PC-3 (cell line): ENCODE measurements at regions not wholly inside any gene's neighbourhood (a gene's known extent, or its start where the extent isn't known, plus 50 kb on each side); places are given as distances from the start of the nearest gene placed in this dataset.

Experiments
- CTCF ChIP-seq: fragments of 300-600 bp; sonication (generic); conservative IDR thresholded peaks from 2 replicates; pipeline ENCODE4 v1.5.1; 2017; ENCODE audit warnings: antibody characterized with exemption, low read depth, mild to moderate bottlenecking, low read length
- EZH2 ChIP-seq: fragments of 300-600 bp; sonication (generic); IDR thresholded peaks from one replicate; pipeline ENCODE4 v1.6.1; 2017; ENCODE audit warnings: antibody characterized with exemption, mild to moderate bottlenecking, low read length; ENCODE audit not compliant: unreplicated experiment

- no peak for TF ChIP-seq CTCF
- TF ChIP-seq EZH2 = no peak
Measured at GRCh38 chr5:93069276-93069675, 511.7 kb downstream of the NR2F1-AS1 start.
